ENCODE measurements at regions not wholly inside any gene's neighbourhood (a gene's known extent, or its start where the extent isn't known, plus 50 kb on each side); places are given as distances from the start of the nearest gene placed in this dataset.

DNA sequence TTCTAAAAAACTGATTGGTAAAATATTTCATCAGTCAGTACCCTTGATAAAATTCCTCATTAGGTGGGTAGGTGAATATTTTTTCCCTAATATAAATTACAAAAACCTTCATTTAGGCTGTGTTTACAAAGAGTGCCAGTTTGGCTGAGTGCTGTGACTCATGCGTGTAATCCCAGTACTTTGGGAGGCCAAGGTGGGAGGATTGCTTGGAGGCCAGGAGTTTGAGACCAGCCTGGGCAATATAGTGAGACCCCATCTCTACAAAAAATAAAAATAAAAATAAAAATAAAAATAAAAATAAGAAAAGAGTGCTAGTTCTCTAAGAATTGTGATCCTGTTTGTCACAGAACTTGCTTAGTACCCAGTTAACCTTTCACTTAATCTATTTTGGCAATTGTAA is 398.4 kb upstream of the RGS6 start:
- TF ChIP-seq, protein P1, sequence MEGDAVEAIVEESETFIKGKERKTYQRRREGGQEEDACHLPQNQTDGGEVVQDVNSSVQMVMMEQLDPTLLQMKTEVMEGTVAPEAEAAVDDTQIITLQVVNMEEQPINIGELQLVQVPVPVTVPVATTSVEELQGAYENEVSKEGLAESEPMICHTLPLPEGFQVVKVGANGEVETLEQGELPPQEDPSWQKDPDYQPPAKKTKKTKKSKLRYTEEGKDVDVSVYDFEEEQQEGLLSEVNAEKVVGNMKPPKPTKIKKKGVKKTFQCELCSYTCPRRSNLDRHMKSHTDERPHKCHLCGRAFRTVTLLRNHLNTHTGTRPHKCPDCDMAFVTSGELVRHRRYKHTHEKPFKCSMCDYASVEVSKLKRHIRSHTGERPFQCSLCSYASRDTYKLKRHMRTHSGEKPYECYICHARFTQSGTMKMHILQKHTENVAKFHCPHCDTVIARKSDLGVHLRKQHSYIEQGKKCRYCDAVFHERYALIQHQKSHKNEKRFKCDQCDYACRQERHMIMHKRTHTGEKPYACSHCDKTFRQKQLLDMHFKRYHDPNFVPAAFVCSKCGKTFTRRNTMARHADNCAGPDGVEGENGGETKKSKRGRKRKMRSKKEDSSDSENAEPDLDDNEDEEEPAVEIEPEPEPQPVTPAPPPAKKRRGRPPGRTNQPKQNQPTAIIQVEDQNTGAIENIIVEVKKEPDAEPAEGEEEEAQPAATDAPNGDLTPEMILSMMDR (IDR thresholded peaks at IDR 0.05): no peak
- no peak for TF ChIP-seq POLR2A (IDR thresholded peaks at IDR 0.05)

All from body of pancreas (tissue), 4 donors.